ENCODE measurements at regions not wholly inside any gene's neighbourhood (a gene's known extent, or its start where the extent isn't known, plus 50 kb on each side); places are given as distances from the start of the nearest gene placed in this dataset.

DNA sequence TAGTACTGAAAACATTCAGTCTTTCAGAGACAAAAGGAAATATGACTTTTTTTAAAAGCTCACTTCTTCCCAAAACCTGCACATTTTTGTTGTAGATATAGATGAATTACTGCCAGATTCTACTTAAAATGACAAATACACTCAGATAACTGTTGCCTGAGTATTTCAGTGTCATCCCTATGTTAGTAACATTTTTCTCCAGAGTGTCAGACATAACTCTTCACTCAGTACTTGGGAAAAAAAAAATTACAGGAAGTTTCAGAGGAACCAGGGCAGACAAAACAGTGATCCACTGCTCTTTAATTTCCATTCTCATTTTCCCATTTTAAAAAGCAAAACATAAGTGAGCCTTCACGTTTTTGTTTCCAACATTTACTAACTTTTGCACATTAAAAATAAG lies 79.3 kb upstream of the ITGA1 start:
- no peak for TF ChIP-seq POLR2AphosphoS5 (IDR thresholded peaks at IDR 0.05; ENCODE audit: borderline replicate concordance, low read depth, low read length)
- TF ChIP-seq EZH2 (IDR thresholded peaks at IDR 0.05) = no peak

Data from SK-N-MC (cell line).